Peyer's patch (tissue), 4 donors: ENCODE measurements at regions not wholly inside any gene's neighbourhood (a gene's known extent, or its start where the extent isn't known, plus 50 kb on each side); places are given as distances from the start of the nearest gene placed in this dataset.

Experiments
- DNase-seq, 3 donors: peaks; one replicate each; pipeline ENCODE4 v3.0.0-alpha.2; 2017 to 2019
- H3K27ac ChIP-seq, 4 donors: fragments of 200-600 bp; sonication (generic); one replicate each; pipeline ENCODE4 v1.5.1; 2016 to 2019
- H3K27me3 ChIP-seq, 2 donors: fragments of 200-600 bp; sonication (generic); one replicate each; pipeline ENCODE4 v1.5.1; 2019
- H3K36me3 ChIP-seq, 3 donors: fragments of 200-600 bp; sonication (generic); one replicate each; pipeline ENCODE4 v1.5.1; 2016 to 2019
- H3K4me1 ChIP-seq, 4 donors: fragments of 200-600 bp; sonication (generic); one replicate each; pipeline ENCODE4 v1.5.1; 2016 to 2019
- H3K4me3 ChIP-seq, 4 donors: fragments of 200-600 bp; sonication (generic); 1 replicate in 3 of 4; 2 replicates in 1 of 4; pipeline ENCODE4 v1.5.1; 2016 to 2019; ENCODE audit warnings: mild to moderate bottlenecking in 1 of 4
- H3K9me3 ChIP-seq, 4 donors: fragments of 200-600 bp; sonication (generic); one replicate each; pipeline ENCODE4 v1.5.1; 2016 to 2019; ENCODE audit warnings: mild to moderate bottlenecking in 1 of 4
- CTCF ChIP-seq, 6 experiments: fragments of 450-650 bp in 4 of 6; fragments of 200-600 bp in 2 of 6; sonication (generic) in 1 of 6; IDR thresholded peaks; one replicate each; pipeline ENCODE4 v1.5.1; 2017 to 2019; ENCODE audit warnings: antibody characterized with exemption in 6 of 6, mild to moderate bottlenecking in 3 of 6, moderate library complexity in 1 of 6
- POLR2A ChIP-seq, 2 donors: fragments of 450-650 bp; IDR thresholded peaks; one replicate each; pipeline ENCODE4 v1.5.1; 2017; ENCODE audit warnings: antibody characterized with exemption in 2 of 2, mild to moderate bottlenecking in 2 of 2, moderate library complexity in 2 of 2

- Histone ChIP-seq H3K36me3 (no peaks in the 10 kb centered on the region), H3K9me3 (no peaks in the 10 kb centered on the region), H3K27ac (no peak overlapping the region), H3K4me1 (no peaks in the 10 kb centered on the region), H3K27me3 (no peaks in the 10 kb centered on the region), H3K4me3 (no peak overlapping the region)
- TF ChIP-seq POLR2A (IDR thresholded peaks at IDR 0.05): no peak
- DNase-seq: no peak
Observed at GRCh38 chr12:75767957-75768356, 256.5 kb upstream of the KRR1 start.

GRCh38 chr12:75766263-75767160 lies 255.1 kb upstream of the KRR1 start:
- no peaks in the 10 kb centered on the region for H3K27me3 ChIP-seq
- TF ChIP-seq POLR2A (IDR thresholded peaks at IDR 0.05) (no peak), CTCF (IDR thresholded peaks at IDR 0.05) (no peak)
- no peak for DNase-seq
- no peaks in the 10 kb centered on the region for H3K9me3 ChIP-seq
- H3K4me1 ChIP-seq: no peaks in the 10 kb centered on the region
- no peak overlapping the region for H3K4me3 ChIP-seq
- no peak overlapping the region for H3K27ac ChIP-seq
- no peaks in the 10 kb centered on the region for H3K36me3 ChIP-seq

- Histone ChIP-seq H3K27ac (no peak overlapping the region), H3K4me1 (no peaks in the 10 kb centered on the region), H3K4me3 (no peak overlapping the region), H3K27me3 (no peaks in the 10 kb centered on the region), H3K9me3 (no peaks in the 10 kb centered on the region), H3K36me3 (no peaks in the 10 kb centered on the region)
- DNase-seq: no peak
- TF ChIP-seq POLR2A (IDR thresholded peaks at IDR 0.05) (no peak), CTCF (IDR thresholded peaks at IDR 0.05) (no peak)
Observed at GRCh38 chr12:75765170-75766059, 254.0 kb upstream of the KRR1 start.

GRCh38 chr12:75764091-75764841 lies 252.9 kb upstream of the KRR1 start:
- TF ChIP-seq POLR2A (IDR thresholded peaks at IDR 0.05) (no peak), CTCF (IDR thresholded peaks at IDR 0.05) (no peak)
- no peaks in the 10 kb centered on the region for H3K36me3 ChIP-seq
- no peaks in the 10 kb centered on the region for H3K27me3 ChIP-seq
- H3K9me3 ChIP-seq: no peaks in the 10 kb centered on the region
- H3K4me1 ChIP-seq: no peaks in the 10 kb centered on the region
- H3K4me3 ChIP-seq: no peak overlapping the region
- no peak for DNase-seq
- H3K27ac ChIP-seq: no peak overlapping the region

GRCh38 chr12:75760573-75761294 lies 249.3 kb upstream of the KRR1 start:
- DNase-seq: no peak
- TF ChIP-seq CTCF (IDR thresholded peaks at IDR 0.05) (no peak), POLR2A (IDR thresholded peaks at IDR 0.05) (no peak)
- no peaks in the 10 kb centered on the region for H3K27me3 ChIP-seq
- no peak overlapping the region for H3K4me3 ChIP-seq
- H3K27ac ChIP-seq: no peak overlapping the region
- no peaks in the 10 kb centered on the region for H3K4me1 ChIP-seq
- H3K9me3 ChIP-seq: no peaks in the 10 kb centered on the region
- no peaks in the 10 kb centered on the region for H3K36me3 ChIP-seq
